HG02973 (cell line): ENCODE measurements at regions not wholly inside any gene's neighbourhood (a gene's known extent, or its start where the extent isn't known, plus 50 kb on each side); places are given as distances from the start of the nearest gene placed in this dataset.
"Not testable (repeated sequence)": the region's sequence is repeated elsewhere in the genome, so short reads cannot be mapped to it uniquely, and the experiment has no call there.

Source experiments
- ATAC-seq: cut with Tn5 transposase; IDR thresholded peaks from one replicate; pipeline ENCODE4 v1.9.1; 2021; ENCODE audit warnings: moderate library complexity; ENCODE audit not compliant: unreplicated experiment

DNA sequence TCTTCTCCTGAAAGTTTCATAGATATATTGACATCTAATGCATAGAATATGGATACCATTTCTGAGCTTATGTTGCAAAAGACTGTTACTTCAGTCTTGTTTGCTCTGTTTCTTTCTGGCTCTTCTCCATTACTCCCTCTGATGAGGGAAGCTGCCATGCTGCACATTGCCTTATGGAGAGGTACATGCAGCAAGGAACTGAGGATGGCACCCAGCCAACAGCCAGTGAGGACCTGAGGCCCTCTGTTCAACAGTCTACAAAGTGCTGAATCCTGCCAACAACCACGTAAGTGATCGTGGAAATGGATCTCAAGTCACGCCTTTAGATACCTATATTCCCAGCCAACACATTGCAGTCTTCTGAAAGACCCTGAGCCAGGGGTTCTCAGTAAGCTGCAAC, 66.6 kb upstream of the ADAMTS5 start:
- ATAC-seq = no peak

DNA sequence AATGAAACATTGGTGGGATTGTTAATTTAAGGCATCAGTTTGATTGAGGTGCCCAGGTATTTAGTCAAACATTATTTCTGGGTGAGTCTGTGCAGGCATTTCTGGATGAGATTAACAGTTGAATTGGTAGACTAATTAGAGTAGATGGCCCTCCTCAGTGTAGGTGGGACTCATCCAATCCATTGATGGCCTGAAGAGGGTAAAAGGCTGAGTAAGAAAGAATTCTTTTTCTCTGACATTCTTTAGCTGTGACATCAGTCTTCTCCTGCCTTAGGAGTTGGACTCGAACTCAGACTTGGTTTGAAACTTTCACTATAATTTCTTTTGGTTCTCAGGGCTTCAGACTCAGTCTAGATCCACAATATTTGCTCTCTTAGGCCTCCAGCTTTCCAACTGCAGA, 59.6 kb upstream of the ADAMTS5 start:
- no peak for ATAC-seq

- not testable (repeated sequence) for ATAC-seq
Observed at GRCh38 chr21:27025708-27026107, 58.8 kb upstream of the ADAMTS5 start.

GRCh38 chr21:27024971-27025370, 58.1 kb upstream of the ADAMTS5 start:
- ATAC-seq = no peak

GRCh38 chr21:27024301-27024700, 57.4 kb upstream of the ADAMTS5 start:
- no peak for ATAC-seq

DNA sequence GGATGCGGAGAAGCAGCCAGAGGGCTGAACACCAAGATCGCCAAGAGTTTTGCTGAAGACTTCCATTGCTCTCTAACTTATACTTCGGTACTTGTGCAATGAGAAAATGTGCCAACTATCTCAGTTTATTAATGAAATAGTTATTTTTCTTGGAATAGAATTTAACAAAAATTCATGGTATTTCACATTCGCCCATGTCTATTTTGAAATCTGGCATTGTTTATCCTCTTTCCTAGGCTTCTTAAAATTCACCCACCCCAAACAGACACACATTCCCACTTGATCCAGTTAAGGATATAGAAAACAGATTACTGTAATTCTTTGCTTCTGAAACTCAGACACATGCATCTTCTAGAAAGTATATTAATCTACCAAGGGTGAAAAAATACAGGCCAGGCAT, 56.3 kb upstream of the ADAMTS5 start:
- no peak for ATAC-seq

GRCh38 chr21:27021801-27022200, 54.9 kb upstream of the ADAMTS5 start:
- no peak for ATAC-seq

- no peak for ATAC-seq
Observed at GRCh38 chr21:27021046-27021445, 54.2 kb upstream of the ADAMTS5 start.

DNA sequence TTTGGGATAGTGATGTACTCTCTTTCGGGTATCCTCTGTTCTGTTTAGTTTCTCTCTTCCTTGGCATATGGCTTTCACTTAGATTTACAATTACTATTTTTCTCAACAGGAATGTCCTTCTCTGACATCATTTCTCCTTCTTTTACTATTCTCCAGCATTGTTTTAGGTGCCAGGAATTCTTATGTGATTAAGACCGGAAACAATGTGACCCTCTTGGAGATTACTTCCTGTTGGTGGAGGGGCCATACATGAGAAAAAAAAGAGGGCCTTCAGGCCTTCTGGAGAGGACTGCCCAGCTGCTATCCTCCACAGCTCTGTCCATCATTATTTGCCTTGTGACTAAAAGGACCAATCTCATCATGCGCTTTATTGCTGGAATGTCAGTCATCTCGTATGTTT, 50.4 kb upstream of the ADAMTS5 start:
- no peak for ATAC-seq
